Caco-2 (cell line): ENCODE measurements at regions not wholly inside any gene's neighbourhood (a gene's known extent, or its start where the extent isn't known, plus 50 kb on each side); places are given as distances from the start of the nearest gene placed in this dataset.
A peak's percentile ranks its signal among the peaks of the same experiment; 100 is the strongest.

Source experiments
- BruUV-seq: library from RNA; stranded (reverse); fragments of 400-500 nt; replicated peaks from 2 replicates; lab custom pipeline; 2021; lab: Mats Ljungman, UMichigan
- CTCF ChIA-PET: fragments of 300-600 bp; sonication (Branson Sonifier 250); formaldehyde crosslinking; loops from one replicate; lab custom pipeline; 2022; ENCODE audit warnings: antibody characterized with exemption; lab: Charles Lee
- POLR2A ChIA-PET: fragments of 300-600 bp; sonication (Branson Sonifier 250); formaldehyde crosslinking; loops from one replicate; lab custom pipeline; 2022; ENCODE audit warnings: antibody characterized with exemption; lab: Charles Lee
- DNase-seq, 2 experiments: peaks; one replicate each; pipeline versions ENCODE4 v3.0.0 to v3.0.0-alpha.2; 2020 to 2022
- H3K27me3 ChIP-seq: replicated peaks from 2 replicates; pipeline ENCODE4 v1.6.0; 2011; ENCODE audit warnings: low read length; ENCODE audit not compliant: control insufficient read depth, insufficient read depth
- H3K36me3 ChIP-seq: 2 replicates; pipeline ENCODE4 v1.5.1; 2011; ENCODE audit warnings: low read length; ENCODE audit not compliant: control insufficient read depth, insufficient read depth
- H3K4me1 ChIP-seq: fragments of 250-450 bp; sonication (Bioruptor Pico); 2 replicates; pipeline ENCODE4 v1.5.1; 2020; ENCODE audit warnings: mild to moderate bottlenecking
- H3K4me3 ChIP-seq: 2 replicates; pipeline ENCODE4 v1.5.1; 2011; ENCODE audit warnings: low read depth, mild to moderate bottlenecking, control low read depth, low read length
- H3K9me3 ChIP-seq: fragments of 250-450 bp; sonication (Bioruptor Pico); 2 replicates; pipeline ENCODE4 v1.5.1; 2020; ENCODE audit warnings: mild to moderate bottlenecking, moderate library complexity
- H3K27ac Mint-ChIP-seq: one replicate; pipeline ENCODE4 v1.8.0; 2022; ENCODE audit warnings: mixed read lengths; ENCODE audit not compliant: unreplicated experiment
- H3K27me3 Mint-ChIP-seq: one replicate; pipeline ENCODE4 v1.8.0; 2022; ENCODE audit warnings: mixed read lengths; ENCODE audit not compliant: insufficient read depth, unreplicated experiment
- H3K36me3 Mint-ChIP-seq: one replicate; pipeline ENCODE4 v1.8.0; 2022; ENCODE audit warnings: mild to moderate bottlenecking, mixed read lengths; ENCODE audit not compliant: insufficient read depth, unreplicated experiment
- H3K4me1 Mint-ChIP-seq: one replicate; pipeline ENCODE4 v1.8.0; 2022; ENCODE audit warnings: low read depth, mixed read lengths; ENCODE audit not compliant: unreplicated experiment
- H3K4me3 Mint-ChIP-seq: one replicate; pipeline ENCODE4 v1.8.0; 2022; ENCODE audit warnings: mild to moderate bottlenecking, moderate library complexity, mixed read lengths; ENCODE audit not compliant: unreplicated experiment
- H3K9me3 Mint-ChIP-seq: one replicate; pipeline ENCODE4 v1.8.0; 2022; ENCODE audit warnings: mixed read lengths; ENCODE audit not compliant: unreplicated experiment
- intact Hi-C: fragments of 100-400 bp; cut with micrococcal nuclease; formaldehyde crosslinking; loops from one replicate; pipeline ENCODE4 v1.10.0; 2022; ENCODE audit not compliant: unreplicated experiment
- TF ChIP-seq, protein P1 (sequence below), 2 experiments: fragments of 200-600 bp in 1 of 2; IDR thresholded peaks; 1 replicate in 1 of 2; 2 replicates in 1 of 2; pipeline versions ENCODE4 v1.5.1 to v1.8.0; 2011 to 2022; ENCODE audit warnings: antibody characterized with exemption in 1 of 2, control low read depth in 1 of 2, inconsistent platforms in 1 of 2, low read depth in 1 of 2, low read length in 1 of 2, mild to moderate bottlenecking in 1 of 2, moderate library complexity in 1 of 2; ENCODE audit not compliant: insufficient read depth in 1 of 2, severe bottlenecking in 1 of 2, unreplicated experiment in 1 of 2

GRCh38 chr22:49553076-49553475 lies 274.6 kb downstream of the BRD1 start:
- Mint-ChIP-seq H3K27me3 (no peaks in the 10 kb centered on the region), H3K4me3 (no peak overlapping the region), H3K9me3 (peaks cover 11% of the 10 kb centered on the region), H3K4me1 (peaks cover 9% of the 10 kb centered on the region), H3K36me3 (no peaks in the 10 kb centered on the region), H3K27ac (no peak overlapping the region)
- POLR2A ChIA-PET = no interaction called here
- CTCF ChIA-PET = no interaction called here
- peaks cover 10% of the 10 kb centered on the region; the same call in 1 of the 2 replicates for H3K9me3 ChIP-seq
- no peaks in the 10 kb centered on the region for H3K27me3 ChIP-seq
- TF ChIP-seq, protein P1, sequence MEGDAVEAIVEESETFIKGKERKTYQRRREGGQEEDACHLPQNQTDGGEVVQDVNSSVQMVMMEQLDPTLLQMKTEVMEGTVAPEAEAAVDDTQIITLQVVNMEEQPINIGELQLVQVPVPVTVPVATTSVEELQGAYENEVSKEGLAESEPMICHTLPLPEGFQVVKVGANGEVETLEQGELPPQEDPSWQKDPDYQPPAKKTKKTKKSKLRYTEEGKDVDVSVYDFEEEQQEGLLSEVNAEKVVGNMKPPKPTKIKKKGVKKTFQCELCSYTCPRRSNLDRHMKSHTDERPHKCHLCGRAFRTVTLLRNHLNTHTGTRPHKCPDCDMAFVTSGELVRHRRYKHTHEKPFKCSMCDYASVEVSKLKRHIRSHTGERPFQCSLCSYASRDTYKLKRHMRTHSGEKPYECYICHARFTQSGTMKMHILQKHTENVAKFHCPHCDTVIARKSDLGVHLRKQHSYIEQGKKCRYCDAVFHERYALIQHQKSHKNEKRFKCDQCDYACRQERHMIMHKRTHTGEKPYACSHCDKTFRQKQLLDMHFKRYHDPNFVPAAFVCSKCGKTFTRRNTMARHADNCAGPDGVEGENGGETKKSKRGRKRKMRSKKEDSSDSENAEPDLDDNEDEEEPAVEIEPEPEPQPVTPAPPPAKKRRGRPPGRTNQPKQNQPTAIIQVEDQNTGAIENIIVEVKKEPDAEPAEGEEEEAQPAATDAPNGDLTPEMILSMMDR (IDR thresholded peaks at IDR 0.05; ENCODE audit: insufficient read depth in 1 of 2, low read depth in 1 of 2, low read length in 1 of 2, severe bottlenecking in 1 of 2, unreplicated experiment in 1 of 2) = no peak
- H3K4me1 ChIP-seq = peaks cover 11% of the 10 kb centered on the region
- no TSS peak for BruUV-seq
- intact Hi-C loops = no loop called here
- no peaks in the 10 kb centered on the region for H3K36me3 ChIP-seq
- DNase-seq = no peak
- no peak overlapping the region for H3K4me3 ChIP-seq

GRCh38 chr22:49551897-49552614 lies 275.6 kb downstream of the BRD1 start:
- H3K4me1 ChIP-seq = peaks cover 15% of the 10 kb centered on the region
- TF ChIP-seq, protein P1 (IDR thresholded peaks at IDR 0.05; ENCODE audit: insufficient read depth in 1 of 2, low read depth in 1 of 2, low read length in 1 of 2, severe bottlenecking in 1 of 2, unreplicated experiment in 1 of 2) = no peak
- H3K9me3 ChIP-seq = peaks cover 10% of the 10 kb centered on the region; the same call in 1 of the 2 replicates
- H3K27ac Mint-ChIP-seq = no peak overlapping the region
- no peaks in the 10 kb centered on the region for H3K27me3 ChIP-seq
- no peaks in the 10 kb centered on the region for H3K36me3 ChIP-seq
- ChIA-PET CTCF (no interaction called here), POLR2A (no interaction called here)
- no peaks in the 10 kb centered on the region for H3K36me3 Mint-ChIP-seq
- H3K27me3 Mint-ChIP-seq = no peaks in the 10 kb centered on the region
- peaks cover 14% of the 10 kb centered on the region for H3K4me1 Mint-ChIP-seq
- intact Hi-C loops = no loop called here
- peaks cover 15% of the 10 kb centered on the region for H3K9me3 Mint-ChIP-seq
- H3K4me3 Mint-ChIP-seq = no peak overlapping the region
- BruUV-seq = no TSS peak
- DNase-seq = peak in 1 of 2 experiments; percentile 14
- H3K4me3 ChIP-seq = no peak overlapping the region

- Mint-ChIP-seq H3K27me3 (no peaks in the 10 kb centered on the region), H3K4me3 (no peak overlapping the region), H3K4me1 (peaks cover 14% of the 10 kb centered on the region), H3K36me3 (no peaks in the 10 kb centered on the region), H3K9me3 (peaks cover 19% of the 10 kb centered on the region), H3K27ac (no peak overlapping the region)
- Histone ChIP-seq H3K9me3 (peaks cover 10% of the 10 kb centered on the region; the same call in 1 of the 2 replicates), H3K4me1 (peaks cover 15% of the 10 kb centered on the region), H3K4me3 (no peak overlapping the region), H3K27me3 (no peaks in the 10 kb centered on the region), H3K36me3 (no peaks in the 10 kb centered on the region)
- BruUV-seq = no TSS peak
- intact Hi-C loops = no loop called here
- ChIA-PET POLR2A (no interaction called here), CTCF (no interaction called here)
- TF ChIP-seq, protein P1 (IDR thresholded peaks at IDR 0.05; ENCODE audit: insufficient read depth in 1 of 2, low read depth in 1 of 2, low read length in 1 of 2, severe bottlenecking in 1 of 2, unreplicated experiment in 1 of 2) = no peak
- DNase-seq = no peak
These were observed 276.2 kb downstream of the BRD1 start for GRCh38 chr22:49551446-49551845.
